ENCODE measurements at regions not wholly inside any gene's neighbourhood (a gene's known extent, or its start where the extent isn't known, plus 50 kb on each side); places are given as distances from the start of the nearest gene placed in this dataset.
"Not testable (repeated sequence)": the region's sequence is repeated elsewhere in the genome, so short reads cannot be mapped to it uniquely, and the experiment has no call there.

- not testable (repeated sequence) for DNase-seq (ENCODE audit: low read depth, low spot score)
Observed at GRCh38 chr16:33992513-33993177, 533.2 kb downstream of the TP53TG3F start.

- not testable (repeated sequence) for DNase-seq (ENCODE audit: low read depth, low spot score)
Observed at GRCh38 chr16:33994207-33994606, 534.8 kb downstream of the TP53TG3F start.

GRCh38 chr16:33995821-33996372 is 536.5 kb downstream of the TP53TG3F start:
- DNase-seq (ENCODE audit: low read depth, low spot score) = not testable (repeated sequence)

- DNase-seq (ENCODE audit: low read depth, low spot score) = not testable (repeated sequence)
Observed at GRCh38 chr16:34001184-34001583, 541.8 kb downstream of the TP53TG3F start.

GRCh38 chr16:34001961-34002360 is 542.5 kb downstream of the TP53TG3F start:
- DNase-seq (ENCODE audit: low read depth, low spot score) = not testable (repeated sequence)

GRCh38 chr16:34014841-34015820 is 555.7 kb downstream of the TP53TG3F start:
- DNase-seq (ENCODE audit: low read depth, low spot score) = not testable (repeated sequence)

GRCh38 chr16:34018277-34018676 is 558.9 kb downstream of the TP53TG3F start:
- not testable (repeated sequence) for DNase-seq (ENCODE audit: low read depth, low spot score)

GRCh38 chr16:34050787-34051320 is 591.4 kb downstream of the TP53TG3F start:
- DNase-seq (ENCODE audit: low read depth, low spot score) = no peak

GRCh38 chr16:34054137-34054536 is 594.7 kb downstream of the TP53TG3F start:
- DNase-seq (ENCODE audit: low read depth, low spot score) = no peak

- DNase-seq (ENCODE audit: low read depth, low spot score) = no peak
Observed at GRCh38 chr16:34054969-34055368, 595.6 kb downstream of the TP53TG3F start.

- not testable (repeated sequence) for DNase-seq (ENCODE audit: low read depth, low spot score)
Observed at GRCh38 chr16:34062620-34063253, 603.3 kb downstream of the TP53TG3F start.

GRCh38 chr16:34063498-34064157 is 604.2 kb downstream of the TP53TG3F start:
- DNase-seq (ENCODE audit: low read depth, low spot score) = not testable (repeated sequence)

GRCh38 chr16:34064602-34065001 is 605.2 kb downstream of the TP53TG3F start:
- DNase-seq (ENCODE audit: low read depth, low spot score) = not testable (repeated sequence)

GRCh38 chr16:34069731-34070130 is 610.3 kb downstream of the TP53TG3F start:
- not testable (repeated sequence) for DNase-seq (ENCODE audit: low read depth, low spot score)

- peak; percentile 17 for DNase-seq (ENCODE audit: low read depth, low spot score)
Observed at GRCh38 chr16:34078691-34079090, 619.3 kb downstream of the TP53TG3F start.

GRCh38 chr16:34085038-34085437 is 625.6 kb downstream of the TP53TG3F start:
- DNase-seq (ENCODE audit: low read depth, low spot score) = not testable (repeated sequence)

- not testable (repeated sequence) for DNase-seq (ENCODE audit: low read depth, low spot score)
Observed at GRCh38 chr16:34095006-34095405, 635.6 kb downstream of the TP53TG3F start.

- not testable (repeated sequence) for DNase-seq (ENCODE audit: low read depth, low spot score)
Observed at GRCh38 chr16:34096911-34097310, 637.5 kb downstream of the TP53TG3F start.

- not testable (repeated sequence) for DNase-seq (ENCODE audit: low read depth, low spot score)
Observed at GRCh38 chr16:34097326-34097725, 637.9 kb downstream of the TP53TG3F start.

- DNase-seq (ENCODE audit: low read depth, low spot score) = not testable (repeated sequence)
Observed at GRCh38 chr16:34098033-34098432, 638.6 kb downstream of the TP53TG3F start.

GRCh38 chr16:34099028-34099427 is 639.6 kb downstream of the TP53TG3F start:
- not testable (repeated sequence) for DNase-seq (ENCODE audit: low read depth, low spot score)
